CD14-positive monocyte (primary cell): ENCODE measurements at regions not wholly inside any gene's neighbourhood (a gene's known extent, or its start where the extent isn't known, plus 50 kb on each side); places are given as distances from the start of the nearest gene placed in this dataset.
A peak's percentile ranks its signal among the peaks of the same experiment; 100 is the strongest.

Source experiments
- DNase-seq, 3 donors: peaks; one replicate each; pipeline ENCODE4 v3.0.0-alpha.2; 2011 to 2022
- H2AFZ ChIP-seq: 2 replicates; pipeline ENCODE4 v1.6.0; 2012; ENCODE audit warnings: mild to moderate bottlenecking, low read depth, low read length, inconsistent platforms; ENCODE audit not compliant: insufficient read depth, poor library complexity, severe bottlenecking
- H3K27ac ChIP-seq, 2 donors: 1 replicate in 1 of 2; 2 replicates in 1 of 2; pipeline ENCODE4 v1.5.1; 2012 to 2013; ENCODE audit warnings: low read length in 2 of 2, control low read depth in 1 of 2, inconsistent platforms in 1 of 2, low read depth in 1 of 2, mild to moderate bottlenecking in 1 of 2
- H3K27me3 ChIP-seq, 2 donors: one replicate each; pipeline versions ENCODE4 v1.6.0 to v1.6.1; 2011 to 2013; ENCODE audit warnings: low read length in 2 of 2; ENCODE audit not compliant: control insufficient read depth in 2 of 2, insufficient read depth in 2 of 2
- H3K36me3 ChIP-seq, 2 donors: replicated peaks in 1 of 2; 1 replicate in 1 of 2; 2 replicates in 1 of 2; pipeline versions ENCODE4 v1.5.1 to v1.6.1; 2012 to 2013; ENCODE audit warnings: low read length in 2 of 2, control low read depth in 1 of 2, inconsistent platforms in 1 of 2, mild to moderate bottlenecking in 1 of 2; ENCODE audit not compliant: insufficient read depth in 2 of 2, control insufficient read depth in 1 of 2
- H3K4me1 ChIP-seq, 2 donors: 1 replicate in 1 of 2; 2 replicates in 1 of 2; pipeline versions ENCODE4 v1.5.1 to v1.6.1; 2012 to 2013; ENCODE audit warnings: low read length in 2 of 2, control low read depth in 1 of 2, inconsistent platforms in 1 of 2, mild to moderate bottlenecking in 1 of 2, moderate library complexity in 1 of 2; ENCODE audit not compliant: insufficient read depth in 2 of 2, control insufficient read depth in 1 of 2
- H3K4me2 ChIP-seq: replicated peaks from 2 replicates; pipeline ENCODE3; 2012; ENCODE audit warnings: low read length, moderate library complexity, mild to moderate bottlenecking; ENCODE audit not compliant: poor library complexity, severe bottlenecking; ENCODE audit errors: extremely low read depth
- H3K4me3 ChIP-seq, 3 experiments: fragments of 200-600 bp in 1 of 3; sonication (generic) in 1 of 3; replicated peaks in 1 of 3; 1 replicate in 2 of 3; 2 replicates in 1 of 3; pipeline ENCODE4 v1.5.1; 2011 to 2013; ENCODE audit warnings: low read length in 3 of 3, mild to moderate bottlenecking in 3 of 3, control low read depth in 2 of 3, low read depth in 2 of 3, inconsistent platforms in 1 of 3, moderate library complexity in 1 of 3
- H3K79me2 ChIP-seq: 2 replicates; pipeline ENCODE4 v1.6.0; 2012; ENCODE audit warnings: mild to moderate bottlenecking, control low read depth, inconsistent platforms, low read length, moderate library complexity; ENCODE audit not compliant: insufficient read depth
- H3K9ac ChIP-seq: 2 replicates; pipeline ENCODE4 v1.6.0; 2017; ENCODE audit warnings: low read length, mild to moderate bottlenecking; ENCODE audit not compliant: insufficient read depth, poor library complexity, severe bottlenecking
- H3K9me3 ChIP-seq, 2 donors: replicated peaks in 1 of 2; 1 replicate in 1 of 2; 2 replicates in 1 of 2; pipeline versions ENCODE4 v1.5.1 to v1.6.1; 2012 to 2013; ENCODE audit warnings: low read length in 2 of 2, control low read depth in 1 of 2; ENCODE audit not compliant: control insufficient read depth in 1 of 2, insufficient read depth in 1 of 2
- H4K20me1 ChIP-seq: 2 replicates; pipeline ENCODE4 v1.6.0; 2012; ENCODE audit warnings: mild to moderate bottlenecking, low read length, control low read depth, moderate library complexity; ENCODE audit not compliant: insufficient read depth
- H3K27ac Mint-ChIP-seq, 7 donors: one replicate each; pipeline ENCODE4 v1.8.0; 2020; ENCODE audit warnings: mild to moderate bottlenecking in 7 of 7, mixed read lengths in 7 of 7, moderate library complexity in 6 of 7, inconsistent platforms in 2 of 7
- H3K27me3 Mint-ChIP-seq, 3 donors: one replicate each; pipeline ENCODE4 v1.8.0; 2021 to 2022; ENCODE audit warnings: low read depth in 3 of 3, mild to moderate bottlenecking in 3 of 3, mixed read lengths in 3 of 3, moderate library complexity in 3 of 3, inconsistent platforms in 1 of 3
- H3K36me3 Mint-ChIP-seq, 2 donors: one replicate each; pipeline ENCODE4 v1.8.0; 2020; ENCODE audit warnings: mixed read lengths in 2 of 2, inconsistent platforms in 1 of 2, mild to moderate bottlenecking in 1 of 2
- H3K4me1 Mint-ChIP-seq: one replicate; pipeline ENCODE4 v1.8.0; 2020; ENCODE audit warnings: mild to moderate bottlenecking, mixed read lengths
- H3K4me3 Mint-ChIP-seq, 2 donors: one replicate each; pipeline ENCODE4 v1.8.0; 2020; ENCODE audit warnings: mild to moderate bottlenecking in 2 of 2, mixed read lengths in 2 of 2, moderate library complexity in 1 of 2
- H3K9me3 Mint-ChIP-seq, 7 donors: one replicate each; pipeline ENCODE4 v1.8.0; 2020 to 2022; ENCODE audit warnings: mixed read lengths in 7 of 7, mild to moderate bottlenecking in 6 of 7, moderate library complexity in 6 of 7, inconsistent platforms in 2 of 7
- WGBS: methylation state at CpG from one replicate; pipeline ENCODE4 v1.1.5; 2013; ENCODE audit warnings: missing lambda C conversion rate; ENCODE audit not compliant: insufficient coverage; 5-methylcytosine and 5-hydroxymethylcytosine counted together
- intact Hi-C, 2 donors: fragments of 100-400 bp; cut with micrococcal nuclease; formaldehyde crosslinking; loops; one replicate each; pipeline versions ENCODE4 v1.15.0 to v1.15.1; 2023
- TF ChIP-seq, protein P1 (sequence below): fragments of 200-600 bp; IDR thresholded peaks from one replicate; pipeline ENCODE4 v1.8.0; 2022; ENCODE audit warnings: antibody characterized with exemption, mild to moderate bottlenecking

DNA sequence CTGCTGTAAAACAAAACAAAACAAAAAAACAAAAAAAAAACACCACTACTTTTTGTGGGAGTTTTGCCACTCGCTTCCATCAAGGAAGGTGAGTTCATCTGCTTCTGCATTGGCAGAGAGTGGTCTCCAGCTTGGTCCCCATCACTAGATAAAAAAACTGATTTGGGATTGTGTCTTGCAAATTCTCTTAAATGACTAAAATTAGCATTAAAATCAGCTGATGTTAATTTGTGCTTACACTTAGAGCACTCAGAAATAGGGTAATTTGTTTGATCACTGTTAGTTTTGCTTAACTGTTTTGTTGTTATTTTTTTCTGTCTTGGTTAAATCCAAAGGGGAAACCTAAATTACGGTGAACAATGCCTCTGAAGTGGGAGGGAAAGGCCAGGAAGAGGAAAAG lies 1048.0 kb downstream of the LRFN5 start:
- DNase-seq = no peak
- Mint-ChIP-seq H3K27me3 (no peaks in the 10 kb centered on the region), H3K4me3 (no peak overlapping the region), H3K27ac (peak overlapping the region in 1 of 7 donors; percentile 26), H3K4me1 (no peaks in the 10 kb centered on the region), H3K9me3 (peaks cover 0 to 13% (median under 1%) of the 10 kb centered on the region in 7 donors), H3K36me3 (no peaks in the 10 kb centered on the region)
- Histone ChIP-seq H2AFZ (no peak overlapping the region), H3K4me1 (no peaks in the 10 kb centered on the region), H3K4me3 (no peak overlapping the region), H3K79me2 (no peaks in the 10 kb centered on the region), H3K27me3 (no peaks in the 10 kb centered on the region), H3K9ac (no peak overlapping the region), H3K9me3 (no peaks in the 10 kb centered on the region), H4K20me1 (no peaks in the 10 kb centered on the region), H3K27ac (no peak overlapping the region), H3K36me3 (no peaks in the 10 kb centered on the region), H3K4me2 (no peak overlapping the region)
- TF ChIP-seq, protein P1, sequence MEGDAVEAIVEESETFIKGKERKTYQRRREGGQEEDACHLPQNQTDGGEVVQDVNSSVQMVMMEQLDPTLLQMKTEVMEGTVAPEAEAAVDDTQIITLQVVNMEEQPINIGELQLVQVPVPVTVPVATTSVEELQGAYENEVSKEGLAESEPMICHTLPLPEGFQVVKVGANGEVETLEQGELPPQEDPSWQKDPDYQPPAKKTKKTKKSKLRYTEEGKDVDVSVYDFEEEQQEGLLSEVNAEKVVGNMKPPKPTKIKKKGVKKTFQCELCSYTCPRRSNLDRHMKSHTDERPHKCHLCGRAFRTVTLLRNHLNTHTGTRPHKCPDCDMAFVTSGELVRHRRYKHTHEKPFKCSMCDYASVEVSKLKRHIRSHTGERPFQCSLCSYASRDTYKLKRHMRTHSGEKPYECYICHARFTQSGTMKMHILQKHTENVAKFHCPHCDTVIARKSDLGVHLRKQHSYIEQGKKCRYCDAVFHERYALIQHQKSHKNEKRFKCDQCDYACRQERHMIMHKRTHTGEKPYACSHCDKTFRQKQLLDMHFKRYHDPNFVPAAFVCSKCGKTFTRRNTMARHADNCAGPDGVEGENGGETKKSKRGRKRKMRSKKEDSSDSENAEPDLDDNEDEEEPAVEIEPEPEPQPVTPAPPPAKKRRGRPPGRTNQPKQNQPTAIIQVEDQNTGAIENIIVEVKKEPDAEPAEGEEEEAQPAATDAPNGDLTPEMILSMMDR = no peak
- intact Hi-C loops = no loop called here
- WGBS = no CpG with 5 or more reads among the region's 2 CpGs

DNA sequence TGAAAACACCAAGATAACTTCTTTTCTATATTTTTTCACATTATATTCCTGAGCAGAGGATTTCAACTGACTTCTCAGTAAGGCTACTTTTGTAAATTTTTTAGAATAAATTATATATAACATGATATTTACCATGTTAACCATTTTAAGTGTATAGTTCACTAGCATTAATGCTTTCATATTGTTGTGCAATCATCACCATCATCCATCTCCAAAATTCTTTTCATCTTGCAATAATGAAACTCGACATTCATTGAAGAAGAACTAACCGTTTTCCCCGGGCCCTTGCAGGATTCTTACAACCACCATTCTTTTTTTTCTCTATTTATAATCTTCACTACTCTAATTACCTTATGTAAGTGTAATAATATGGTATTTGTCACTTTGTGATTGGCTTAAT lies 1036.1 kb downstream of the LRFN5 start:
- no peaks in the 10 kb centered on the region for H3K79me2 ChIP-seq
- WGBS = 100% methylated on average over 1 of the region's 3 CpGs
- Mint-ChIP-seq H3K27ac (no peak overlapping the region), H3K27me3 (no peaks in the 10 kb centered on the region), H3K36me3 (no peaks in the 10 kb centered on the region), H3K4me3 (no peak overlapping the region), H3K9me3 (peaks cover 0 to 9% (median 2%) of the 10 kb centered on the region in 7 donors), H3K4me1 (no peaks in the 10 kb centered on the region)
- intact Hi-C loops = no loop called here
- H3K27me3 ChIP-seq = no peaks in the 10 kb centered on the region
- H3K36me3 ChIP-seq = no peaks in the 10 kb centered on the region
- H2AFZ ChIP-seq = no peak overlapping the region
- H3K4me3 ChIP-seq = no peak overlapping the region
- H3K4me1 ChIP-seq = no peaks in the 10 kb centered on the region
- no peak overlapping the region for H3K27ac ChIP-seq
- no peaks in the 10 kb centered on the region for H4K20me1 ChIP-seq
- no peak for DNase-seq
- H3K4me2 ChIP-seq = no peak overlapping the region
- H3K9ac ChIP-seq = no peak overlapping the region
- no peaks in the 10 kb centered on the region for H3K9me3 ChIP-seq
- TF ChIP-seq, protein P1 = no peak
